Mesenchymal stem cell (in vitro differentiated cells and primary cell): ENCODE measurements at regions not wholly inside any gene's neighbourhood (a gene's known extent, or its start where the extent isn't known, plus 50 kb on each side); places are given as distances from the start of the nearest gene placed in this dataset.

Experiments
- DNase-seq: peaks from one replicate; pipeline ENCODE4 v3.0.0-alpha.2; 2013
- H2AFZ ChIP-seq: one replicate; pipeline ENCODE4 v1.6.1; 2013; ENCODE audit warnings: low read depth, mild to moderate bottlenecking, control low read depth, inconsistent platforms, low read length, moderate library complexity
- H2AK5ac ChIP-seq: 2 replicates; pipeline ENCODE4 v1.6.1; 2013; ENCODE audit warnings: low read length, moderate library complexity, mild to moderate bottlenecking, inconsistent platforms; ENCODE audit not compliant: severe bottlenecking
- H2BK120ac ChIP-seq: one replicate; pipeline ENCODE4 v1.6.1; 2013; ENCODE audit warnings: low read depth, mild to moderate bottlenecking, inconsistent platforms, low read length, moderate library complexity
- H2BK12ac ChIP-seq, 2 experiments: one replicate each; pipeline ENCODE4 v1.6.1; 2013; ENCODE audit warnings: inconsistent platforms in 2 of 2, low read length in 2 of 2, mild to moderate bottlenecking in 2 of 2, moderate library complexity in 2 of 2, control low read depth in 1 of 2
- H2BK15ac ChIP-seq: one replicate; pipeline ENCODE4 v1.6.1; 2013; ENCODE audit warnings: mild to moderate bottlenecking, low read depth, inconsistent platforms; ENCODE audit not compliant: poor library complexity, severe bottlenecking
- H2BK5ac ChIP-seq: 2 replicates; pipeline ENCODE4 v1.6.1; 2013; ENCODE audit warnings: low read depth, mild to moderate bottlenecking, low read length, control low read depth, inconsistent platforms; ENCODE audit not compliant: poor library complexity, severe bottlenecking
- H3K14ac ChIP-seq, 2 experiments: one replicate each; pipeline ENCODE4 v1.6.1; 2013; ENCODE audit warnings: inconsistent platforms in 2 of 2, low read length in 2 of 2, control low read depth in 1 of 2, mild to moderate bottlenecking in 1 of 2, moderate library complexity in 1 of 2
- H3K18ac ChIP-seq, 2 experiments: one replicate each; pipeline ENCODE4 v1.6.1; 2013; ENCODE audit warnings: inconsistent platforms in 2 of 2, low read length in 2 of 2, control low read depth in 1 of 2, low read depth in 1 of 2, mild to moderate bottlenecking in 1 of 2
- H3K23ac ChIP-seq, 2 experiments: one replicate each; pipeline ENCODE4 v1.6.1; 2013; ENCODE audit warnings: inconsistent platforms in 2 of 2, low read length in 2 of 2, mild to moderate bottlenecking in 2 of 2, moderate library complexity in 2 of 2, control low read depth in 1 of 2
- H3K27ac ChIP-seq: 2 replicates; pipeline ENCODE4 v1.5.1; 2013; ENCODE audit warnings: mild to moderate bottlenecking, moderate library complexity, low read length, control low read depth, inconsistent platforms; ENCODE audit not compliant: poor library complexity, severe bottlenecking
- H3K27me3 ChIP-seq, 2 experiments: 2 replicates each; pipeline versions ENCODE4 v1.6.1 to v1.7.0; 2013; ENCODE audit warnings: low read length in 2 of 2, mild to moderate bottlenecking in 2 of 2, moderate library complexity in 2 of 2, control low read depth in 1 of 2, inconsistent platforms in 1 of 2; ENCODE audit not compliant: control insufficient read depth in 1 of 2, insufficient read depth in 1 of 2
- H3K36me3 ChIP-seq, 2 experiments: 2 replicates each; pipeline versions ENCODE4 v1.6.1 to v1.7.0; 2013; ENCODE audit warnings: low read length in 2 of 2, control low read depth in 1 of 2, inconsistent platforms in 1 of 2, low read depth in 1 of 2, mild to moderate bottlenecking in 1 of 2; ENCODE audit not compliant: insufficient read depth in 2 of 2, control insufficient read depth in 1 of 2
- H3K4ac ChIP-seq, 2 experiments: one replicate each; pipeline ENCODE4 v1.6.1; 2013; ENCODE audit warnings: inconsistent platforms in 2 of 2, low read length in 2 of 2, mild to moderate bottlenecking in 2 of 2, moderate library complexity in 2 of 2, control low read depth in 1 of 2, low read depth in 1 of 2
- H3K4me1 ChIP-seq: 2 replicates; pipeline ENCODE4 v1.6.1; 2013; ENCODE audit warnings: low read depth, low read length, control low read depth; ENCODE audit not compliant: control insufficient read depth, insufficient read depth
- H3K4me2 ChIP-seq: 2 replicates; pipeline ENCODE4 v1.6.1; 2013; ENCODE audit warnings: low read length, mild to moderate bottlenecking, inconsistent platforms; ENCODE audit not compliant: poor library complexity, severe bottlenecking
- H3K4me3 ChIP-seq, 2 experiments: 2 replicates each; pipeline versions ENCODE4 v1.5.1 to v1.7.0; 2013; ENCODE audit warnings: low read length in 2 of 2, mild to moderate bottlenecking in 2 of 2, control low read depth in 1 of 2, low read depth in 1 of 2; ENCODE audit not compliant: insufficient read depth in 1 of 2
- H3K79me1 ChIP-seq: replicated peaks from 2 replicates; pipeline ENCODE4 v1.6.1; 2013; ENCODE audit warnings: mild to moderate bottlenecking, control low read depth, low read length, inconsistent platforms; ENCODE audit not compliant: poor library complexity, severe bottlenecking
- H3K9ac ChIP-seq: 2 replicates; pipeline ENCODE4 v1.7.0; 2013; ENCODE audit warnings: mild to moderate bottlenecking, low read length, moderate library complexity
- H3K9me3 ChIP-seq: 2 replicates; pipeline ENCODE4 v1.7.0; 2013; ENCODE audit warnings: mild to moderate bottlenecking, low read length; ENCODE audit not compliant: control insufficient read depth
- H4K8ac ChIP-seq: one replicate; pipeline ENCODE4 v1.6.1; 2013; ENCODE audit warnings: inconsistent platforms, mild to moderate bottlenecking, low read length, moderate library complexity
- H4K91ac ChIP-seq: one replicate; pipeline ENCODE4 v1.6.1; 2013; ENCODE audit warnings: mild to moderate bottlenecking, low read length, inconsistent platforms
- WGBS: methylation state at CpG from one replicate; pipeline ENCODE4 v1.1.7; 2013; ENCODE audit warnings: mixed read lengths; 5-methylcytosine and 5-hydroxymethylcytosine counted together

GRCh38 chr9:127553793-127554192 is 58.3 kb upstream of the STXBP1 start:
- H2BK12ac ChIP-seq, result peak overlapping the region in 1 of 2 experiments; percentile 11
- H3K9me3 ChIP-seq, result no peaks in the 10 kb centered on the region
- DNase-seq, result no peak
- no peak overlapping the region for H3K4me3 ChIP-seq
- peaks cover 72% of the 10 kb centered on the region for H3K4me1 ChIP-seq
- no peak overlapping the region for H2AK5ac ChIP-seq
- WGBS, result 95% methylated on average over 4 of the region's 4 CpGs
- H4K8ac ChIP-seq, result no peak overlapping the region
- H3K23ac ChIP-seq, result no peak overlapping the region
- H3K79me1 ChIP-seq, result no peaks in the 10 kb centered on the region
- peak overlapping the region in 1 of 2 experiments; percentile 6 for H3K4ac ChIP-seq
- no peak overlapping the region for H2BK5ac ChIP-seq
- H3K9ac ChIP-seq, result peak overlapping the region; percentile 63
- H3K18ac ChIP-seq, result peak overlapping the region in 1 of 2 experiments; percentile 58
- no peak overlapping the region for H3K4me2 ChIP-seq
- peaks cover 43 to 54% of the 10 kb centered on the region in 2 experiments for H3K36me3 ChIP-seq
- no peak overlapping the region for H2BK15ac ChIP-seq
- no peaks in the 10 kb centered on the region for H3K27me3 ChIP-seq
- H2AFZ ChIP-seq, result no peak overlapping the region
- H2BK120ac ChIP-seq, result no peak overlapping the region
- no peak overlapping the region for H3K27ac ChIP-seq
- peak overlapping the region; percentile 62 for H4K91ac ChIP-seq
- no peak overlapping the region for H3K14ac ChIP-seq

DNA sequence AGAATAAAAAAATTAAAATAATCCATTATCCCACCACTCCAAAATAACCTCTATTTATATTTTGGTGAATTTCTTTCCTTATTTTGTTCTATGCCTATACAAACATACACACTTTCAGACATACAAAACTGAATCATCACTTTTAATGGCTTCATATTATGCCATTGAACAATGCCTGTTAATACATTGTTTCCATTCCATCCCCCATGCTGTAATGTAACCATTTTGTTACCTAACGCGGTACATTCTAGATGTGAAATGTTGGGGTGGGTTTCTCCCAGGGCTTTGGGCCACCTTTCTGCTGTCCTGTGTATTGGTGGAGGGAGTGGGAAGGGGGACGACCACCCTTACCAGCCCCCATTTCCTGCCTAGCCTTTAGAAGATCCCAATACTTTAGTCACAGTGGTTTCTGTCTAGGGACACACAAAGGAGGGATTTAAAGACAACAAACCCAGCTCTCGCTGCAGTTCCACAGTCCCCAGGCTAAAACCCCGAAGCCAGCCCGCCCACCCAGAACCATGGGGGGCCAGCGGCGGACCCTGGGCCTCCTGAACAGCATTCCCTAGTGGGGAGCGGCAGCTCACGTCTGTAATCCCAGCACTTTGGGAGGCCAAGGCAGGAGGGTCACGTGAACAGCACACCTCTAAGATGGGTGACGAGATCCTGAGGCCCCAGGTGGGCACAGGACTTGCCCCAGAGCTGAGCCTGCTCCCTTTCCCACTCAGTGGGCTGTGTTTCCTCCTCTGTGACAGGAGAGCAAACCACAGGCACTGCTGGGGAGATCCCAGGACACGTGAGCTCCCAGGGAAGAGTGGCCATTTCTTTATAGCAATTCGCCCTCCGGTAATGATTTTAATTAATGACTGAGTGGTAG is 56.9 kb upstream of the STXBP1 start:
- 74% methylated on average over 14 of the region's 15 CpGs for WGBS
- Histone ChIP-seq H3K79me1 (no peaks in the 10 kb centered on the region), H3K4me1 (peaks cover 74% of the 10 kb centered on the region), H3K14ac (no peak overlapping the region), H3K27ac (peak overlapping the region; percentile 92), H3K23ac (no peak overlapping the region), H3K9ac (peak overlapping the region; percentile 63), H3K18ac (peak overlapping the region; percentile 14 to 83), H2BK120ac (peak overlapping the region; percentile 80), H2BK15ac (peak overlapping the region; percentile 75), H3K9me3 (no peaks in the 10 kb centered on the region), H3K4me2 (peak overlapping the region; percentile 30), H3K36me3 (peaks cover 43 to 57% of the 10 kb centered on the region in 2 experiments), H3K4ac (peak overlapping the region; percentile 60 to 93), H2BK12ac (peak overlapping the region in 1 of 2 experiments; percentile 85), H3K4me3 (peak overlapping the region in 1 of 2 experiments; percentile 35), H3K27me3 (no peaks in the 10 kb centered on the region), H2BK5ac (peak overlapping the region; percentile 19), H2AK5ac (peak overlapping the region; percentile 79), H2AFZ (no peak overlapping the region), H4K8ac (peak overlapping the region; percentile 86), H4K91ac (peak overlapping the region; percentile 36)
- DNase-seq, result peak; percentile 73

- peak overlapping the region; percentile 65 to 91 for H2BK12ac ChIP-seq
- peak overlapping the region; percentile 26 for H3K4me2 ChIP-seq
- peak overlapping the region; percentile 80 for H2BK120ac ChIP-seq
- H3K14ac ChIP-seq, result peak overlapping the region in 1 of 2 experiments; percentile 36
- no peaks in the 10 kb centered on the region for H3K27me3 ChIP-seq
- no peaks in the 10 kb centered on the region for H3K9me3 ChIP-seq
- H3K4me3 ChIP-seq, result peak overlapping the region in 1 of 2 experiments; percentile 35
- DNase-seq, result peak; percentile 98
- peak overlapping the region; percentile 92 for H3K27ac ChIP-seq
- peak overlapping the region; percentile 86 for H4K8ac ChIP-seq
- peak overlapping the region; percentile 54 for H2BK5ac ChIP-seq
- no peak overlapping the region for H2AFZ ChIP-seq
- H3K9ac ChIP-seq, result peak overlapping the region; percentile 82
- no peaks in the 10 kb centered on the region for H3K79me1 ChIP-seq
- peak overlapping the region; percentile 75 for H2BK15ac ChIP-seq
- H2AK5ac ChIP-seq, result peak overlapping the region; percentile 51
- peak overlapping the region; percentile 14 to 89 for H3K18ac ChIP-seq
- H3K4me1 ChIP-seq, result peaks cover 76% of the 10 kb centered on the region
- peak overlapping the region; percentile 60 to 93 for H3K4ac ChIP-seq
- H4K91ac ChIP-seq, result peak overlapping the region; percentile 36
- peaks cover 45 to 61% of the 10 kb centered on the region in 2 experiments for H3K36me3 ChIP-seq
- H3K23ac ChIP-seq, result no peak overlapping the region
- 25% methylated on average over 12 of the region's 13 CpGs for WGBS
These were observed 55.9 kb upstream of the STXBP1 start for GRCh38 chr9:127555840-127556820.
